HepG2 (cell line): ENCODE measurements at regions not wholly inside any gene's neighbourhood (a gene's known extent, or its start where the extent isn't known, plus 50 kb on each side); places are given as distances from the start of the nearest gene placed in this dataset.

Experiments
- AKAP8 ChIP-seq: sonication (generic); formaldehyde crosslinking; IDR thresholded peaks from 2 replicates; pipeline ENCODE4 v1.5.1; 2020; ENCODE audit warnings: mild to moderate bottlenecking, missing genetic modification reagents
- CCAR2 ChIP-seq: fragments of 200-400 bp; formaldehyde crosslinking; optimal IDR thresholded peaks from 2 replicates; pipeline ENCODE3; 2018; ENCODE audit warnings: low read depth, mild to moderate bottlenecking, low read length, moderate library complexity
- CREM ChIP-seq, 2 experiments: sonication (generic) in 1 of 2; formaldehyde crosslinking in 1 of 2; IDR thresholded peaks; 2 replicates each; pipeline versions ENCODE4 v1.4.0 to v1.6.1; 2016 to 2020; ENCODE audit warnings: antibody characterized with exemption in 1 of 2, mild to moderate bottlenecking in 1 of 2, missing genetic modification reagents in 1 of 2
- HHEX ChIP-seq: IDR thresholded peaks from 2 replicates; pipeline ENCODE4 v1.6.1; 2016; ENCODE audit warnings: control low read depth
- KLF11 ChIP-seq: IDR thresholded peaks from 2 replicates; pipeline ENCODE4 v1.6.1; 2016; ENCODE audit warnings: missing compliant biosample characterization
- MAFF ChIP-seq: IDR thresholded peaks from 2 replicates; pipeline ENCODE4 v1.6.1; 2011; ENCODE audit warnings: low read depth, low read length, improper control_type of control experiment
- NFYC ChIP-seq: IDR thresholded peaks from 2 replicates; pipeline ENCODE4 v1.6.1; 2016; ENCODE audit warnings: missing genetic modification reagents, missing compliant biosample characterization
- NPAS2 ChIP-seq: sonication (generic); formaldehyde crosslinking; IDR thresholded peaks from 2 replicates; pipeline ENCODE4 v1.8.0; 2022; ENCODE audit warnings: mild to moderate bottlenecking, missing genetic modification reagents, borderline replicate concordance
- SCMH1 ChIP-seq: sonication (generic); formaldehyde crosslinking; IDR thresholded peaks from 2 replicates; pipeline ENCODE4 v1.9.0; 2021; ENCODE audit warnings: missing genetic modification reagents, mild to moderate bottlenecking, borderline replicate concordance
- SMARCC2 ChIP-seq: fragments of 450-650 bp; IDR thresholded peaks from 2 replicates; pipeline ENCODE4 v1.6.1; 2017; ENCODE audit warnings: antibody characterized with exemption, mild to moderate bottlenecking
- SYNCRIP ChIP-seq: fragments of 200-400 bp; formaldehyde crosslinking; IDR thresholded peaks from 2 replicates; pipeline ENCODE4 v1.6.1; 2018; ENCODE audit warnings: mild to moderate bottlenecking, low read depth, low read length; ENCODE audit not compliant: insufficient read depth
- ZFP90 ChIP-seq: sonication (generic); formaldehyde crosslinking; IDR thresholded peaks from 2 replicates; pipeline ENCODE4 v1.8.0; 2022; ENCODE audit warnings: missing genetic modification reagents, mild to moderate bottlenecking, inconsistent platforms, borderline replicate concordance
- ZKSCAN1 ChIP-seq: fragments of 150-350 bp; IDR thresholded peaks from 2 replicates; pipeline ENCODE4 v1.6.1; 2014; ENCODE audit warnings: low read length
- ZNF121 ChIP-seq: sonication (generic); formaldehyde crosslinking; IDR thresholded peaks from 2 replicates; pipeline ENCODE4 v1.5.0; 2020; ENCODE audit warnings: mild to moderate bottlenecking, missing genetic modification reagents
- ZNF432 ChIP-seq: sonication (generic); formaldehyde crosslinking; IDR thresholded peaks from 2 replicates; pipeline ENCODE4 v1.5.0; 2020; ENCODE audit warnings: missing genetic modification reagents, mild to moderate bottlenecking, borderline replicate concordance
- ZNF777 ChIP-seq: sonication (generic); formaldehyde crosslinking; IDR thresholded peaks from 2 replicates; pipeline ENCODE4 v1.4.0; 2020; ENCODE audit warnings: missing genetic modification reagents
- ZZZ3 ChIP-seq: sonication (generic); formaldehyde crosslinking; IDR thresholded peaks from 2 replicates; pipeline ENCODE4 v1.4.0; 2020; ENCODE audit warnings: missing genetic modification reagents, mild to moderate bottlenecking, borderline replicate concordance
- TF ChIP-seq, protein P1 (sequence below): sonication (generic); formaldehyde crosslinking; IDR thresholded peaks from 2 replicates; pipeline ENCODE4 v1.4.0; 2020; ENCODE audit warnings: mild to moderate bottlenecking, low read depth, missing genetic modification reagents
- TF ChIP-seq, protein P2 (sequence below): IDR thresholded peaks from 2 replicates; pipeline ENCODE4 v1.6.1; 2016; ENCODE audit warnings: low read depth, missing genetic modification reagents, missing compliant biosample characterization
- TF ChIP-seq, protein P3 (sequence below): sonication (generic); formaldehyde crosslinking; IDR thresholded peaks from 2 replicates; pipeline ENCODE4 v1.5.1; 2020; ENCODE audit warnings: missing genetic modification reagents, mild to moderate bottlenecking, borderline replicate concordance
- TF ChIP-seq, protein P4 (sequence below): sonication (generic); formaldehyde crosslinking; IDR thresholded peaks from 2 replicates; pipeline ENCODE4 v1.5.0; 2020; ENCODE audit warnings: missing genetic modification reagents

DNA sequence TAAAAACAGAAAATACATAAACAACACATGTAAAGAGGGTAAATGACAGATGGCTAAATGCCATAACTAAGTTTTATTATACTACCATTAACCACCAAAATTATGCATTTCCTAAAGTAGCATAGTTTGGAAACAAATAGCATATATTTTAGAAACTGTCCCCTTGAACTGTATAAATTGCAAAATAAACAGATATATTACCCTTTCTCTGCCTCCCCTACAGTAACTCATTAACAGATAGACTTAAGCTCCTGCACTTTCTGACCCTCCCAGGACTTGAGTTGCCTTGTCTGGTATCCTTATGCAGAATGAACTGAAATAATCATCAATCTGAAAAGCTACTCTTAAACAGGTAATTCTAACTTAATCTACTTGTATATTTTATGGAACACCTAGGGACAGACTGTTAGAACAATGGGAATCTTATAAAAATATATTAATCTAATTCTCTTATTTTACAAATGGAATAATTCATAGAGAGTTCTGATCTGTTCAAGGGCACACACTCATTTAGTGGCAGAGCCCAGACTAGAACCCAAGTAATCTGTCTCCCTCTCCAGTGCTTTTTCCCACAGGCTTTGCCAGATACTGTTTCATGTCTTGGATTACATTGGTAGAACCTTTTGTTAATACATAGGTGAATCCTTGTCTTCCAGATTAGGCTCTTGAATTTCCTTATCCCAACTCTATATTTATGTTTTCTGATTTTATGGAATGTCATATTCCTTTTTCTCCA, 50.6 kb upstream of the LOC128125822 start (continued):
- TF ChIP-seq CCAR2 (no peak), ZKSCAN1 (no peak), ZZZ3 (CRISPR knock-in tag) (no peak), CREM (IDR thresholded peaks at IDR 0.05) (no peak), CREM (CRISPR knock-in tag; IDR thresholded peaks at IDR 0.05) (no peak), KLF11 (CRISPR knock-in tag) (no peak), ZFP90 (no peak), NFYC (CRISPR knock-in tag) (no peak), ZNF777 (CRISPR knock-in tag) (no peak), ZNF121 (CRISPR knock-in tag) (no peak), HHEX (CRISPR knock-in tag) (no peak), MAFF (no peak), SYNCRIP (no peak), AKAP8 (no peak), NPAS2 (CRISPR knock-in tag) (no peak), ZNF432 (no peak), SMARCC2 (no peak), SCMH1 (CRISPR knock-in tag) (no peak)
- TF ChIP-seq, protein P1, sequence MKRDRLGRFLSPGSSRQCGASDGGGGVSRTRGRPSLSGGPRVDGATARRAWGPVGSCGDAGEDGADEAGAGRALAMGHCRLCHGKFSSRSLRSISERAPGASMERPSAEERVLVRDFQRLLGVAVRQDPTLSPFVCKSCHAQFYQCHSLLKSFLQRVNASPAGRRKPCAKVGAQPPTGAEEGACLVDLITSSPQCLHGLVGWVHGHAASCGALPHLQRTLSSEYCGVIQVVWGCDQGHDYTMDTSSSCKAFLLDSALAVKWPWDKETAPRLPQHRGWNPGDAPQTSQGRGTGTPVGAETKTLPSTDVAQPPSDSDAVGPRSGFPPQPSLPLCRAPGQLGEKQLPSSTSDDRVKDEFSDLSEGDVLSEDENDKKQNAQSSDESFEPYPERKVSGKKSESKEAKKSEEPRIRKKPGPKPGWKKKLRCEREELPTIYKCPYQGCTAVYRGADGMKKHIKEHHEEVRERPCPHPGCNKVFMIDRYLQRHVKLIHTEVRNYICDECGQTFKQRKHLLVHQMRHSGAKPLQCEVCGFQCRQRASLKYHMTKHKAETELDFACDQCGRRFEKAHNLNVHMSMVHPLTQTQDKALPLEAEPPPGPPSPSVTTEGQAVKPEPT (CRISPR knock-in tag) = no peak
- TF ChIP-seq, protein P2, sequence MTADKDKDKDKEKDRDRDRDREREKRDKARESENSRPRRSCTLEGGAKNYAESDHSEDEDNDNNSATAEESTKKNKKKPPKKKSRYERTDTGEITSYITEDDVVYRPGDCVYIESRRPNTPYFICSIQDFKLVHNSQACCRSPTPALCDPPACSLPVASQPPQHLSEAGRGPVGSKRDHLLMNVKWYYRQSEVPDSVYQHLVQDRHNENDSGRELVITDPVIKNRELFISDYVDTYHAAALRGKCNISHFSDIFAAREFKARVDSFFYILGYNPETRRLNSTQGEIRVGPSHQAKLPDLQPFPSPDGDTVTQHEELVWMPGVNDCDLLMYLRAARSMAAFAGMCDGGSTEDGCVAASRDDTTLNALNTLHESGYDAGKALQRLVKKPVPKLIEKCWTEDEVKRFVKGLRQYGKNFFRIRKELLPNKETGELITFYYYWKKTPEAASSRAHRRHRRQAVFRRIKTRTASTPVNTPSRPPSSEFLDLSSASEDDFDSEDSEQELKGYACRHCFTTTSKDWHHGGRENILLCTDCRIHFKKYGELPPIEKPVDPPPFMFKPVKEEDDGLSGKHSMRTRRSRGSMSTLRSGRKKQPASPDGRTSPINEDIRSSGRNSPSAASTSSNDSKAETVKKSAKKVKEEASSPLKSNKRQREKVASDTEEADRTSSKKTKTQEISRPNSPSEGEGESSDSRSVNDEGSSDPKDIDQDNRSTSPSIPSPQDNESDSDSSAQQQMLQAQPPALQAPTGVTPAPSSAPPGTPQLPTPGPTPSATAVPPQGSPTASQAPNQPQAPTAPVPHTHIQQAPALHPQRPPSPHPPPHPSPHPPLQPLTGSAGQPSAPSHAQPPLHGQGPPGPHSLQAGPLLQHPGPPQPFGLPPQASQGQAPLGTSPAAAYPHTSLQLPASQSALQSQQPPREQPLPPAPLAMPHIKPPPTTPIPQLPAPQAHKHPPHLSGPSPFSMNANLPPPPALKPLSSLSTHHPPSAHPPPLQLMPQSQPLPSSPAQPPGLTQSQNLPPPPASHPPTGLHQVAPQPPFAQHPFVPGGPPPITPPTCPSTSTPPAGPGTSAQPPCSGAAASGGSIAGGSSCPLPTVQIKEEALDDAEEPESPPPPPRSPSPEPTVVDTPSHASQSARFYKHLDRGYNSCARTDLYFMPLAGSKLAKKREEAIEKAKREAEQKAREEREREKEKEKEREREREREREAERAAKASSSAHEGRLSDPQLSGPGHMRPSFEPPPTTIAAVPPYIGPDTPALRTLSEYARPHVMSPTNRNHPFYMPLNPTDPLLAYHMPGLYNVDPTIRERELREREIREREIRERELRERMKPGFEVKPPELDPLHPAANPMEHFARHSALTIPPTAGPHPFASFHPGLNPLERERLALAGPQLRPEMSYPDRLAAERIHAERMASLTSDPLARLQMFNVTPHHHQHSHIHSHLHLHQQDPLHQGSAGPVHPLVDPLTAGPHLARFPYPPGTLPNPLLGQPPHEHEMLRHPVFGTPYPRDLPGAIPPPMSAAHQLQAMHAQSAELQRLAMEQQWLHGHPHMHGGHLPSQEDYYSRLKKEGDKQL (CRISPR knock-in tag) = no peak
- TF ChIP-seq, protein P3, sequence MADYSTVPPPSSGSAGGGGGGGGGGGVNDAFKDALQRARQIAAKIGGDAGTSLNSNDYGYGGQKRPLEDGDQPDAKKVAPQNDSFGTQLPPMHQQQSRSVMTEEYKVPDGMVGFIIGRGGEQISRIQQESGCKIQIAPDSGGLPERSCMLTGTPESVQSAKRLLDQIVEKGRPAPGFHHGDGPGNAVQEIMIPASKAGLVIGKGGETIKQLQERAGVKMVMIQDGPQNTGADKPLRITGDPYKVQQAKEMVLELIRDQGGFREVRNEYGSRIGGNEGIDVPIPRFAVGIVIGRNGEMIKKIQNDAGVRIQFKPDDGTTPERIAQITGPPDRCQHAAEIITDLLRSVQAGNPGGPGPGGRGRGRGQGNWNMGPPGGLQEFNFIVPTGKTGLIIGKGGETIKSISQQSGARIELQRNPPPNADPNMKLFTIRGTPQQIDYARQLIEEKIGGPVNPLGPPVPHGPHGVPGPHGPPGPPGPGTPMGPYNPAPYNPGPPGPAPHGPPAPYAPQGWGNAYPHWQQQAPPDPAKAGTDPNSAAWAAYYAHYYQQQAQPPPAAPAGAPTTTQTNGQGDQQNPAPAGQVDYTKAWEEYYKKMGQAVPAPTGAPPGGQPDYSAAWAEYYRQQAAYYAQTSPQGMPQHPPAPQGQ (CRISPR knock-in tag) = no peak
- TF ChIP-seq, protein P4, sequence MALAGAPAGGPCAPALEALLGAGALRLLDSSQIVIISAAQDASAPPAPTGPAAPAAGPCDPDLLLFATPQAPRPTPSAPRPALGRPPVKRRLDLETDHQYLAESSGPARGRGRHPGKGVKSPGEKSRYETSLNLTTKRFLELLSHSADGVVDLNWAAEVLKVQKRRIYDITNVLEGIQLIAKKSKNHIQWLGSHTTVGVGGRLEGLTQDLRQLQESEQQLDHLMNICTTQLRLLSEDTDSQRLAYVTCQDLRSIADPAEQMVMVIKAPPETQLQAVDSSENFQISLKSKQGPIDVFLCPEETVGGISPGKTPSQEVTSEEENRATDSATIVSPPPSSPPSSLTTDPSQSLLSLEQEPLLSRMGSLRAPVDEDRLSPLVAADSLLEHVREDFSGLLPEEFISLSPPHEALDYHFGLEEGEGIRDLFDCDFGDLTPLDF = no peak
